CD4-positive, alpha-beta T cell (primary cell): ENCODE measurements at regions not wholly inside any gene's neighbourhood (a gene's known extent, or its start where the extent isn't known, plus 50 kb on each side); places are given as distances from the start of the nearest gene placed in this dataset.

Experiments
- ATAC-seq: fragments of 200-7000 bp; cut with Tn5 transposase; one replicate; pipeline ENCODE4 v1.10.0; 2022; ENCODE audit warnings: mild to moderate bottlenecking; ENCODE audit not compliant: poor library complexity
- CTCF ChIA-PET: fragments of 350-600 bp; sonication (Branson Sonifier 250); formaldehyde crosslinking; loops from one replicate; lab custom pipeline; 2021; ENCODE audit warnings: antibody characterized with exemption, inconsistent platforms; lab: Charles Lee
- POLR2A ChIA-PET: fragments of 350-600 bp; sonication (Branson Sonifier 250); formaldehyde crosslinking; loops from one replicate; lab custom pipeline; 2021; ENCODE audit warnings: antibody characterized with exemption, inconsistent platforms; lab: Charles Lee
- DNase-seq, 14 experiments: peaks; one replicate each; pipeline ENCODE4 v3.0.0-alpha.2; 2013 to 2020; ENCODE audit warnings: mixed read lengths in 2 of 14
- H3K27ac ChIP-seq, 2 donors: one replicate each; pipeline versions ENCODE4 v1.5.1 to v1.7.0; 2013; ENCODE audit warnings: low read length in 2 of 2, low read depth in 1 of 2, mild to moderate bottlenecking in 1 of 2
- H3K27me3 ChIP-seq, 2 experiments: 1 replicate in 1 of 2; 2 replicates in 1 of 2; pipeline versions ENCODE4 v1.6.1 to v1.7.0; 2013; ENCODE audit warnings: low read length in 2 of 2, control low read depth in 1 of 2, mild to moderate bottlenecking in 1 of 2, moderate library complexity in 1 of 2; ENCODE audit not compliant: insufficient read depth in 2 of 2, control insufficient read depth in 1 of 2
- H3K36me3 ChIP-seq: one replicate; pipeline ENCODE4 v1.6.1; 2013; ENCODE audit warnings: low read length, control low read depth; ENCODE audit not compliant: insufficient read depth
- H3K4me1 ChIP-seq: one replicate; pipeline ENCODE4 v1.6.1; 2013; ENCODE audit warnings: low read length, control low read depth; ENCODE audit not compliant: insufficient read depth
- H3K4me3 ChIP-seq: one replicate; pipeline ENCODE4 v1.5.1; 2013; ENCODE audit warnings: mild to moderate bottlenecking, low read length, moderate library complexity
- H3K9me3 ChIP-seq, 2 experiments: 1 replicate in 1 of 2; 2 replicates in 1 of 2; pipeline versions ENCODE4 v1.6.1 to v1.7.0; 2013; ENCODE audit warnings: low read length in 2 of 2, mild to moderate bottlenecking in 2 of 2, control low read depth in 1 of 2, moderate library complexity in 1 of 2; ENCODE audit not compliant: control insufficient read depth in 1 of 2, insufficient read depth in 1 of 2
- H3K27ac Mint-ChIP-seq: one replicate; pipeline ENCODE4 v1.8.0; 2020; ENCODE audit warnings: mixed read lengths
- H3K27me3 Mint-ChIP-seq: one replicate; pipeline ENCODE4 v1.8.0; 2021; ENCODE audit warnings: mixed read lengths
- H3K36me3 Mint-ChIP-seq: one replicate; pipeline ENCODE4 v1.8.0; 2021; ENCODE audit warnings: low read depth, mixed read lengths
- H3K4me1 Mint-ChIP-seq: one replicate; pipeline ENCODE4 v1.8.0; 2021; ENCODE audit warnings: low read depth, mixed read lengths
- H3K4me3 Mint-ChIP-seq: one replicate; pipeline ENCODE4 v1.8.0; 2020; ENCODE audit warnings: mild to moderate bottlenecking, mixed read lengths
- H3K9me3 Mint-ChIP-seq: one replicate; pipeline ENCODE4 v1.8.0; 2020; ENCODE audit warnings: mixed read lengths
- CTCF ChIP-seq: fragments of 200-600 bp; IDR thresholded peaks from one replicate; pipeline ENCODE4 v1.8.0; 2022; ENCODE audit warnings: antibody characterized with exemption, mild to moderate bottlenecking
- intact Hi-C, 2 experiments: fragments of 100-400 bp; cut with DNase I in 1 of 2; cut with micrococcal nuclease in 1 of 2; formaldehyde crosslinking; loops; one replicate each; pipeline versions ENCODE4 v1.15.1 to v1.9.0; 2023 to 2025; cut with DNase I, micrococcal nuclease

GRCh38 chr4:123785538-123785937, 388.9 kb downstream of the SPRY1 start:
- Mint-ChIP-seq H3K9me3 (no peaks in the 10 kb centered on the region), H3K4me3 (no peak overlapping the region), H3K27ac (no peak overlapping the region), H3K27me3 (no peaks in the 10 kb centered on the region), H3K4me1 (no peaks in the 10 kb centered on the region), H3K36me3 (no peaks in the 10 kb centered on the region)
- no peak for TF ChIP-seq CTCF
- Histone ChIP-seq H3K4me3 (no peak overlapping the region), H3K9me3 (no peaks in the 10 kb centered on the region), H3K36me3 (no peaks in the 10 kb centered on the region), H3K27ac (no peak overlapping the region), H3K27me3 (peaks cover 0 to 3% of the 10 kb centered on the region in 2 experiments), H3K4me1 (no peaks in the 10 kb centered on the region)
- DNase-seq (no peak), ATAC-seq (no peak)
- CTCF ChIA-PET = no interaction called here
- intact Hi-C loops = no loop called here
- POLR2A ChIA-PET = no interaction called here

- no peak overlapping the region for H3K27ac ChIP-seq
- DNase-seq (no peak), ATAC-seq (no peak)
- H3K27me3 Mint-ChIP-seq = no peaks in the 10 kb centered on the region
- H3K9me3 Mint-ChIP-seq = no peaks in the 10 kb centered on the region
- TF ChIP-seq CTCF = no peak
- no peaks in the 10 kb centered on the region for H3K4me1 Mint-ChIP-seq
- no peaks in the 10 kb centered on the region for H3K9me3 ChIP-seq
- no peaks in the 10 kb centered on the region for H3K4me1 ChIP-seq
- ChIA-PET POLR2A (no interaction called here), CTCF (no interaction called here)
- intact Hi-C loops = no loop called here
- H3K27ac Mint-ChIP-seq = no peak overlapping the region
- peaks cover 0 to 3% of the 10 kb centered on the region in 2 experiments for H3K27me3 ChIP-seq
- H3K36me3 Mint-ChIP-seq = no peaks in the 10 kb centered on the region
- H3K36me3 ChIP-seq = no peaks in the 10 kb centered on the region
- H3K4me3 Mint-ChIP-seq = no peak overlapping the region
- H3K4me3 ChIP-seq = no peak overlapping the region
These were observed 389.7 kb downstream of the SPRY1 start for GRCh38 chr4:123786163-123786915.

GRCh38 chr4:123786920-123787319, 390.3 kb downstream of the SPRY1 start:
- Mint-ChIP-seq H3K4me1 (no peaks in the 10 kb centered on the region), H3K27ac (no peak overlapping the region), H3K9me3 (no peaks in the 10 kb centered on the region), H3K4me3 (no peak overlapping the region), H3K27me3 (no peaks in the 10 kb centered on the region), H3K36me3 (no peaks in the 10 kb centered on the region)
- no peaks in the 10 kb centered on the region for H3K9me3 ChIP-seq
- H3K4me3 ChIP-seq = no peak overlapping the region
- peaks cover 0 to 3% of the 10 kb centered on the region in 2 experiments for H3K27me3 ChIP-seq
- ChIA-PET POLR2A (no interaction called here), CTCF (no interaction called here)
- DNase-seq (no peak), ATAC-seq (no peak)
- no peaks in the 10 kb centered on the region for H3K36me3 ChIP-seq
- H3K4me1 ChIP-seq = no peaks in the 10 kb centered on the region
- intact Hi-C loops = no loop called here
- H3K27ac ChIP-seq = no peak overlapping the region
- TF ChIP-seq CTCF = no peak
